ENCODE measurements at regions not wholly inside any gene's neighbourhood (a gene's known extent, or its start where the extent isn't known, plus 50 kb on each side); places are given as distances from the start of the nearest gene placed in this dataset.

- Histone ChIP-seq H3K4me3 (no peak overlapping the region), H3K27ac (no peak overlapping the region), H3K4me1 (peaks cover 0 to 13% (median 2%) of the 10 kb centered on the region in 4 donors), H3K36me3 (no peaks in the 10 kb centered on the region), H3K9me3 (no peaks in the 10 kb centered on the region), H3K27me3 (no peaks in the 10 kb centered on the region)
- TF ChIP-seq EP300 (IDR thresholded peaks at IDR 0.05), result no peak
- no peak for TF ChIP-seq CTCF (IDR thresholded peaks at IDR 0.05)
- TF ChIP-seq POLR2AphosphoS5 (IDR thresholded peaks at IDR 0.05), result no peak
- TF ChIP-seq POLR2A (IDR thresholded peaks at IDR 0.05), result no peak
- no peak for DNase-seq
- WGBS, 2 donors, result 69 to 79% methylated on average over 1 of the region's 1 CpG
- intact Hi-C loops (cut with DNase I), result no loop called here
Observed at GRCh38 chr12:88383405-88383804, 196.9 kb downstream of the KITLG start.

DNA sequence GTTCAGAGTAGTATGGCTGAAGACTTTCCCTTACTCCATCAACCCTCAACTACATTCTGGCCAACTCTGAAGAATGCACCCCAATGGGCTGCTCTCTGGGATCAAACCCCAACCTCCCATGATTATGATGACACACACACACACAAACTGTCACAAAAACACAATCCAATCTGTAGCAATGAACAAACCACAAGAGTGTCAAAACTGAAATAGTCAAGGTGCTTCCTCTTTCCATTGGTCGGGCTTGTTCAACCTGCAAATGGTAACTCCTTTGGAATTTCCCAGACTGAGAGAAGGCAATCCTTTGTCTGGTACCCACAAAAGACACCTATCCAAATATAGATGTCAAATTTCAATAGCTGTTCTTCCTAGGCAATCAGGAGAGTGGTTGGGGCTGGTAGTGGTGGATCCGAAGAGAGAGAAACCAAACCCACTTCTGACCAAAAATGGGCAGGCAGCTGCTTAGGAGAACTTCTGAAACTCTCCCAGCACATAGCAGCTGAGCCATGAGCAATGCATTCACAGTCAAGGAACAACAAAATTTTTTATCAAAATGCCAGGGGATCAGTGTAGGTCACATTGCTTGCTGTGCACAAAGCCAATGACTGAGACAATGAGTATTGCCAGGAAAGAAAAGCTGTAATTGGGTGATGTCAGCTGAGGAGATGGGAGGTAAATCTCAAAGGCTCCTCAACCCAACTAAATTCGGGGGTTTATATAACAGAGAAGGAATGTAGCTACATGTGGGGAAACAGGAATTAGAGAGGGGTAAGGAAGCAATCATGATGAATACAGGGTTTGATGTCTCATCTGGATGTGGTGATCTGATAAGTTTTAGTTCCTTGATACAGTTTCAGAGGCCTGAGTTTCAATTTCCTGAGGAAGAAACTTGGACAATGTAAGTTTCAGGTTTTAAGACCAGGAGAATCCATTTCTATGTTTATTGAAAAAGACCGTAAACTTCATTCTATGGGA, 191.4 kb downstream of the KITLG start:
- peaks cover 0 to 23% (median 8%) of the 10 kb centered on the region in 4 donors for H3K4me1 ChIP-seq
- H3K9me3 ChIP-seq, result no peaks in the 10 kb centered on the region
- TF ChIP-seq EP300 (IDR thresholded peaks at IDR 0.05), result no peak
- TF ChIP-seq POLR2A (IDR thresholded peaks at IDR 0.05), result no peak
- no peak for TF ChIP-seq CTCF (IDR thresholded peaks at IDR 0.05)
- no peak overlapping the region for H3K4me3 ChIP-seq
- H3K27ac ChIP-seq, result no peak overlapping the region
- no peak for DNase-seq
- H3K36me3 ChIP-seq, result no peaks in the 10 kb centered on the region
- WGBS, 2 donors, result 88% methylated on average over 4 of the region's 4 CpGs
- H3K27me3 ChIP-seq, result no peaks in the 10 kb centered on the region
- intact Hi-C loops (cut with DNase I), result no loop called here

- Histone ChIP-seq H3K9me3 (no peaks in the 10 kb centered on the region), H3K27me3 (no peaks in the 10 kb centered on the region), H3K4me3 (no peak overlapping the region), H3K36me3 (no peaks in the 10 kb centered on the region), H3K27ac (no peak overlapping the region), H3K4me1 (peaks cover 0 to 23% (median 8%) of the 10 kb centered on the region in 4 donors)
- TF ChIP-seq POLR2A (IDR thresholded peaks at IDR 0.05), result no peak
- TF ChIP-seq POLR2AphosphoS5 (IDR thresholded peaks at IDR 0.05), result no peak
- TF ChIP-seq CTCF (IDR thresholded peaks at IDR 0.05), result no peak
- no peak for TF ChIP-seq EP300 (IDR thresholded peaks at IDR 0.05)
- intact Hi-C loops (cut with DNase I), result loop anchor here (10.0 kb wide), 1 partner anchor 84 kb away; no protein-coding TSS in a partner anchor
- WGBS, 2 donors, result 86% methylated on average over 3 of the region's 3 CpGs
- no peak for DNase-seq
Observed at GRCh38 chr12:88390811-88391210, 189.5 kb downstream of the KITLG start.

DNA sequence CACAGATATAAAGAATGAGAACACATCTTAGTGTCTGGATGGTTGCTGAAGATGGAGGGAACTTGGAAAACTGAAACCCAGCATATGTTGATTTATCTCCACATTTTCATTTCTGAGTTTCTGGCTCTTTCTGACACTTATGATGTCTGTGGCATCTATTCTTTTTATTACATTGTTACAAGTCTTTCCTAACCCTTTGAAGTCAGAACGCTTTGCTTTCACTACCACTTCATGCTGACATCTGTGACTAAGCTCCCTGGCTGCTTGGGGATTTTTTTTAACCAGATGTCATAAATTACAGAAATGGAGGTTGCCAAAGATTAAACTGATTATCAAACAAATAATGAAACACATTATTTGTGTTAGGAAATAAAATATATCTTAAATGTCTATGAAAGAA, 188.7 kb downstream of the KITLG start:
- peak overlapping the region in 1 of 4 donors; percentile 15 for H3K27ac ChIP-seq
- H3K36me3 ChIP-seq, result no peaks in the 10 kb centered on the region
- intact Hi-C loops (cut with DNase I), result loop anchor here (10.0 kb wide), 1 partner anchor 83 kb away; no protein-coding TSS in a partner anchor
- H3K4me1 ChIP-seq, result peaks cover 0 to 23% (median 8%) of the 10 kb centered on the region in 4 donors
- no peaks in the 10 kb centered on the region for H3K27me3 ChIP-seq
- no peak overlapping the region for H3K4me3 ChIP-seq
- TF ChIP-seq EP300 (IDR thresholded peaks at IDR 0.05), result peak in 1 of 4 donors; percentile 29
- TF ChIP-seq POLR2AphosphoS5 (IDR thresholded peaks at IDR 0.05), result peak; percentile 40 to 76 (median 58)
- TF ChIP-seq POLR2A (IDR thresholded peaks at IDR 0.05), result no peak
- DNase-seq, result no peak
- 15 to 16% methylated on average over 1 of the region's 1 CpG for WGBS, 2 donors
- no peaks in the 10 kb centered on the region for H3K9me3 ChIP-seq

DNA sequence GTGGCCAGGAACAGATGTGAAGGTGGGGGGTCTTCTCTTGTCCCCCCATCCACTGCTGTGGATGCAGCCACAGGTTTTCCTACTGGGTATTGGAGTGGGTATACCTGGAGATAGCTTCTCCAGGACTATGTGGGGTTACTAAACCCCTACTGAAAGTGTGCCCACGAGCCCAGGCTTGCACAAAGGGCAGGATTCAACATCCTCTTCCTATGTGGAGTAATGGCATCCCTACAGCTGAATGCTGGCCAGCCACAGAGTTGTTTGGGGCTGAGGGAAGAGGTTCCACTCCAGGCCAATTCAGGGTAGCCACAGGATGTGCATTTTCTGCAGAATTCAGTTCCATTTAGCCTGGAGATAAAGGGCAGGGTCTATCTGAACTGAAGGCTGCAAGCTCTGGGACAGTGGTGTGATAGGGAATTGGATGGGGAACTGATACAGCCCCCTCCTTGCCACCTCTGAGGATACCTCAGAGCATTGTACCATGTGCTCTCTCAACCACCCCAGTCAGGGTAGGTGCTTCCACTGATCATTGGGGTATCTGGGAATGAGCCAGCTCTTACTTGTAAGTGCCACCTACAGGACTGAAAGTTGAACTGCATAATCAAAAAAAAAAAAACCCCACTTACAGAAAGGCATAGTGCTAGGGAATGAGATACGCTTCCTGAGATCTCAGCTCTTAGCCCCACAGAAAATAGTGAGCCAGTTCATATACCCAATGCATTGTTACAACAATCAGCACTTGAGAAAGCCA, 187.1 kb downstream of the KITLG start:
- TF ChIP-seq CTCF (IDR thresholded peaks at IDR 0.05) (no peak), EP300 (IDR thresholded peaks at IDR 0.05) (no peak), POLR2AphosphoS5 (IDR thresholded peaks at IDR 0.05) (no peak), POLR2A (IDR thresholded peaks at IDR 0.05) (no peak)
- no peak overlapping the region for H3K27ac ChIP-seq
- intact Hi-C loops (cut with DNase I), result loop anchor here (10.0 kb wide), 1 partner anchor 82 kb away; no protein-coding TSS in a partner anchor
- peaks cover 0 to 23% (median 8%) of the 10 kb centered on the region in 4 donors for H3K4me1 ChIP-seq
- H3K27me3 ChIP-seq, result no peaks in the 10 kb centered on the region
- H3K36me3 ChIP-seq, result no peaks in the 10 kb centered on the region
- H3K9me3 ChIP-seq, result no peaks in the 10 kb centered on the region
- no peak overlapping the region for H3K4me3 ChIP-seq
- DNase-seq, result no peak
- 80 to 81% methylated on average over 2 of the region's 2 CpGs for WGBS, 2 donors
